GM19397 (cell line): ENCODE measurements at regions not wholly inside any gene's neighbourhood (a gene's known extent, or its start where the extent isn't known, plus 50 kb on each side); places are given as distances from the start of the nearest gene placed in this dataset.
"Not testable (repeated sequence)": the region's sequence is repeated elsewhere in the genome, so short reads cannot be mapped to it uniquely, and the experiment has no call there.

ENCODE experiments used
- ATAC-seq: cut with Tn5 transposase; IDR thresholded peaks from one replicate; pipeline ENCODE4 v1.9.1; 2021; ENCODE audit warnings: mild to moderate bottlenecking, moderate library complexity; ENCODE audit not compliant: unreplicated experiment

DNA sequence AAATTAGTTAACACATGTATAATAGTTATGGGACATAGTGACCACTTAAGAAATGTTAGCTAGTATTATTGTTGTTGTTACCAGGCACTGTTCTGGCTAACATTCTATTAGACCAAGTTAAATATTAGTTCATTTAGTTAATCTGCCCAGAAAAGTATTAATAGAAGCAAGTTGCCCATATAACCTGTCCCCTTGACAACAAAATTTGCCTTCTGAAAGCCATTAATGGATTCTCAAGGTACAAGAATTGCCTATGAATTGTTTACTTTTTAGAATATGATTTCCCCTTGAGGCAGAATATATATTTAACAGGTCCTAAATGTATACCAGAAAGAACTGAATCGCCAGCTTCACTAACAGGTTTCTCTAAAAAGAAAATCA, 167.3 kb upstream of the TMCC3 start:
- peak; percentile 52 for ATAC-seq

GRCh38 chr12:94817201-94817600, 166.8 kb upstream of the TMCC3 start:
- not testable (repeated sequence) for ATAC-seq

- not testable (repeated sequence) for ATAC-seq
Observed at GRCh38 chr12:94816746-94817145, 166.4 kb upstream of the TMCC3 start.

DNA sequence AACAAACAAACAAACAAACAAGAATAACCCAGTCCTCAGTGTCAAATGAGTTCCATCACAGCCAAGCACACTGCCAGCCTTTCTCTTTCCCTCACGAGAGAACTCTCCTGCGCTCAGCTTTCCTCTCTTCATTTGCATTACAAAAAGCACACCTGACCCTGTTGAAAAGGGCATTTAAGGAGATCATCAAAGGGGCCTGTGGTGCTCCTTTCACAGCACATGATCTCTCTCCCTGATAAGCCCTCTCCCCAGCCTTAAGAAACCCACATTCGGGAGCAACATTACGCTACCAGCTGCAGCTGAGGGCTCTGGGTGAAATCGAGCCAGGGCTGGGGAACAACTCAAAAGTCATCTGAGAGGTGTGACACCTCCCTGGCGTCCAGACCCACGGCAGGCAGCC, 165.6 kb upstream of the TMCC3 start:
- no peak for ATAC-seq

DNA sequence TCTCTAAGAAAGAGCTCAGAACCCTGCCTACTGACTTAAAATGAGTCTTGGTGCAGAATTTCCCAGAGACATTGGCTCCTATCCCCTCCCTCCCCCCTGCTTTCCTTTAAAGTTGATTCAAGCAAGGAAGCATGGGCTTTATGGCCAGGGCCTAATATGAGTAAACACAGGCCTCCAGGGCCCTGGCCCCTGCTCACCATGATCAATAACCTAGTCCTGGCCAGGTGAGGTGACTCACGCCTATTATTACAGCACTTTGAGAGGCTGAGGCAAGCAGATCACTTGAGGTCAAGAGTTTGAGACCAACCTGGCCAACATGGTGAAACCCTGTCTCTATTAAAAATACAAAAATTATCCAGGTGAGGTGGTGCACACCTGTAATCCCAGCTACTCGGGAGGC, 165.1 kb upstream of the TMCC3 start:
- ATAC-seq, result no peak

DNA sequence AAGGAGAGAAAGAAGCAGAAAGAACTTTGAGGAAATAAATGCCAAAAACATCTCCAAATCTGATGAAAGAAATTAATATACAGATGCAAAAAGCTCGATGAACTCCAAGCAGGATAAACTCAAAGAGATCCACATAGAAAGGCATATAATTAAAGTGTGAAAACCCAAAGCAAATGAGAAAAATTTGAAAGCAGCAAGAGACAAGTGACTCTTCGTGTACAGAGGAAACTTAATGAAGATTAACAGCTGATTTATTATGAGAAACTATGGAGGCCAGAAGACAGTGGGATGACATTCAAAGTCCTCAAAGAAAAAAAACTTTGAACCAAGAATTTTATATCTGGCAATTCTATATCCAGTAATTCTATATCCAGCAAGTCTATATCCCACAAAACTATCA, 163.0 kb upstream of the TMCC3 start:
- no peak for ATAC-seq

GRCh38 chr12:94812345-94812744, 162.0 kb upstream of the TMCC3 start:
- no peak for ATAC-seq

DNA sequence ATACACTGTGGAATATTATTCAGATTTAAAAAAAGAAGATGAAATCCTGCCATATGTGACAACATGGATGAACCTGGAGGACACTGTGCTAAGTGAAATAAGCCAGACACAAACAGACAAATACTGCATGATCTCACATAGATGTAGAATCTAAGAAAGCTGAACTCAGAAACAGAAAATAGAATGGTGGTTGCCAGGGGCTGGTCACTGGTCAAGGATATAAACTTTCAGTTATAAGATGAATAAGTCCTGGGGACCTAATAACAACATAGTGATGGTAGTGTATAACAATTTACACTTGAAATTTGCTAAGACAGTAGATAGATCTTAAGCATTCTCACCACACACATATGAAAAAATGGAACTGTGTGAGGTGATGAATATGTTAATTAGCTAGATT, 161.3 kb upstream of the TMCC3 start:
- ATAC-seq, result no peak

DNA sequence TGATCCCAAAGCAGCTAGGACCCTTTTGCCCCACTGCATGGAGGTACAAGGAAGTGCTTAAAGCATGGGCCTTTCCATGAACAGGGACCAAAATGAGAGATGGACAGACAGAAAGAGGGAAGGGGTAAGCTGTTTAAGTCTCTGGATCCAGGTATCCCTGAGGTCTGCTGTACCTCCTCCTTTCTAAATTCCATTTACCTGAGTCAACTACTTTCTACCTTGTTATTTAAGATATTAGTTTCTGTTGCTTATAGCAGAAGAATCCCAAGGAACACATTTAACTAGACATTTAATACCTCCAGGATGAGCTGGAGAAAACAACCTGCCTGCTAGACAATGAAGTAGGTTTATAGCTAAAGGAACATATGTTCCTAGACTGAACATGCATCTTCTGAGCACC, 157.6 kb upstream of the TMCC3 start:
- ATAC-seq, result no peak

DNA sequence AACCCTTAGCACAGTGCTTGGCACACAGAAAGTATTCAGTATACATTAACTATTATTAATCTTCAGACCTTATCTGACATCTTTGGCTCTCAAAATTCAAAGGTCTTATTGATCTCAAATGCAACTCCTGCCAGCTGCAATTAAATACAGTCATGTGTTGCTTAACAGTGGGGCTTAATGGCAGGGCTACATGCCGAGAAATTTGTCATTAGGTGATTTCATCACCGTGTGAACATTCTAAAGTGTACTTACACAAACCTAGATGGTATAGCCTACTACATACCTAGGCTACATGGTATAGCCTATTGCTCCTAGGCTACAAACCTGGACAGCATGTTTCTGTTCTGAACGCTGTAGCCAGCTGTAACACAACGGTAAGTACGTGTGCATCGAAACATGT, 156.3 kb upstream of the TMCC3 start:
- ATAC-seq, result no peak

- ATAC-seq, result no peak
Observed at GRCh38 chr12:94805749-94806529, 155.6 kb upstream of the TMCC3 start.

DNA sequence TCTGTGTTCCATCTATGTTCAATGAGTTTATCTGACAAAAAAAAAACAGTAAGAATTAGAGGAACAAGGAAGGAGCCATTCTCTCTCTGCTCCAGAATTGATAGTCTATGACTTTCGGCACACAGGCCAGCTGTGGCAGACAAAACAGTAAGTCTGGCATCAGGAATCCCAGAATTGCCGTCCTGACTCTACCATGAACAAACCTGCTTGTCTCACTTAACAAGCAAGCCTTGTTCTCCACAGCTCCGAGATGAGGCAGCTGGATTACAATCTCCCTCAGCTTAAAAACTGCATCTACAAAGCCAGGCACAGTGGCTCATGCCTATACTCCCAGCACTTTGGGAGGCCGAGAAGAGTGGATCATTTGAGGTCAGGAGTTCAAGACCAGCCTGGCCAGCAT, 153.6 kb upstream of the TMCC3 start:
- ATAC-seq, result no peak

DNA sequence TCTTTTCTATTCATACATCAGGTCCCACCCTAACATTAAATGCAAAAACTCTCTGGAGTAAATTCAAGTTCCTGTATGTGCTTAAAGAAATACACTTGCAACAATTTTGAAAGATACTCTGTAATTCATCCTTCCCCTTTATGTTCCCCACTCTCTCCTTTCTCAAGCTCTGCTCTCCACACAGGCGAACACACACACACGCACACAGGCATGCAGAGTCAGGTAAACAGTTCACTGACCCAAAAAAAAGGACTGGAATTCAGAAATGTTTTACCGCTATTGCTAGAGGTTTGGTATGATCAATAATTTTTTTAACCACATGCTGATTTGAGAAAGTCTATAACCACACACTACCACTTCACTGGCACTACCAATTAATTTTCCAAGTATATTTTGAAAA, 152.4 kb upstream of the TMCC3 start:
- no peak for ATAC-seq

GRCh38 chr12:94801745-94802144, 151.4 kb upstream of the TMCC3 start:
- ATAC-seq, result no peak

DNA sequence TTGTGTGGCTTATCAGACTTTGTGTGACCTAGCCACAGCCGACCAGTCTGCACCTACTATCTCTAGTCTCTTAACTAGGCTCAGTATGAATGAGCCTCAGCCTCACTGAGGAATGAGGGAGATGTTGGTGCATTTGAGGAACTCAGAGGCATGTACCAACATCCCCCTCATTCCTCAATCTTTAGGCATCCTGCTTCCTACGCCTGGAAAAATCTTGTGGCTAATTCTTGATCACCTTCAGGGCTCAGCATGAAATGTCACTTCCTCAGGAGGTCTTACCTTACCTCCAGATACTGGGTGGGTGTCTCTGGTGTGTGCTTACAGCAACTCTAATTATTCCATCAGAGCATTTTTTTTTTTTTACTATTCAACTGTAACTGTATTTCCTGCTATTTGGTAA, 148.8 kb upstream of the TMCC3 start:
- ATAC-seq, result no peak

GRCh38 chr12:94798113-94798512, 147.8 kb upstream of the TMCC3 start:
- ATAC-seq, result no peak

- ATAC-seq, result no peak
Observed at GRCh38 chr12:94795520-94795919, 145.2 kb upstream of the TMCC3 start.

DNA sequence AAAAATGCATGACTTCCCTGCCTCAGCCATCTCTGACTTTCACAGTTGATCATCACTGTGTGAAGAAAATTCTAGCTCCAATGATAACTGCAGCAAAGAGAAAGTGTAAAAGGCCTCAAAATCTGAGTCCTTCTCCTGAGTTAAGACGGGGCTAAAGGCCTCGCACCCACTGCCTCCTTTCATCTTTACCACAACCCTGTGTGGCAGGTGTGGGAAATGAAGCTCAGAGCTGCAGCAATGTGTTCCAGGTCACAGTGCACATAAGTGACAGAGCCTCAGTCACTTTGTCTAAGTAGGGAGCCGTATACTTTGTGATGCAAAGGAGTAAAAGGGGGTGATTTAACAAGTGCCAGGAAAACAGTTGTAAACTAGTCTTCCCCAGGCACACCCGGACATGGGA, 144.7 kb upstream of the TMCC3 start:
- no peak for ATAC-seq

- no peak for ATAC-seq
Observed at GRCh38 chr12:94793191-94793595, 142.8 kb upstream of the TMCC3 start.

GRCh38 chr12:94792693-94793092, 142.3 kb upstream of the TMCC3 start:
- no peak for ATAC-seq

- no peak for ATAC-seq
Observed at GRCh38 chr12:94791933-94792332, 141.6 kb upstream of the TMCC3 start.

DNA sequence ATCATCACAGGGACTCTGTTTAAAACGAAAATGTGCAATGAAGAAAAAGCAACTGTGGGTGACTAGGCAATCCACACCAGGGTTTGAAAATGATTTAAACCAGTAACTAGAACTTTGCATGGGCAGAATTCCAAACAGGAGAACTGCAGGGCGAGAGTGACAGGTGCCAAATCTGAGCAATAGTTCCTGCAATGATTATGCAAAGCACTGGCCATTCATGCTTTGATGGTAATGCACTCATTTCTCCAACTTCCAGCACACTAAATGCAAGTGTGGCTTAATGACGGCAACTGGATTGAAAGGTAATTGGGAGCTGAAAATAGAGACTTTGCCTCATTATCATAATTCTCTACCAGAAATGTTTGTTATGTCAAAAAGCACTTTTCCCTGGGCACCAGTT, 140.5 kb upstream of the TMCC3 start:
- ATAC-seq, result no peak

- ATAC-seq, result no peak
Observed at GRCh38 chr12:94790370-94790769, 140.0 kb upstream of the TMCC3 start.
